Uterus (tissue), 3 donors: ENCODE measurements at regions not wholly inside any gene's neighbourhood (a gene's known extent, or its start where the extent isn't known, plus 50 kb on each side); places are given as distances from the start of the nearest gene placed in this dataset.

ENCODE experiments used
- DNase-seq, 2 donors: peaks; one replicate each; pipeline ENCODE4 v3.0.0-alpha.2; 2019 to 2020
- H3K27ac ChIP-seq, 2 donors: fragments of 200-600 bp; sonication (generic); 1 replicate in 1 of 2; 2 replicates in 1 of 2; pipeline ENCODE4 v1.5.1; 2016 to 2018
- H3K27me3 ChIP-seq, 2 donors: fragments of 200-600 bp; sonication (generic); one replicate each; pipeline ENCODE4 v1.5.1; 2018 to 2019; ENCODE audit warnings: control low read depth in 1 of 2
- H3K36me3 ChIP-seq, 2 donors: fragments of 200-600 bp; sonication (generic); one replicate each; pipeline ENCODE4 v1.5.1; 2019; ENCODE audit warnings: control low read depth in 1 of 2
- H3K4me1 ChIP-seq, 2 donors: fragments of 200-600 bp; sonication (generic); one replicate each; pipeline ENCODE4 v1.5.1; 2018 to 2019; ENCODE audit warnings: control low read depth in 1 of 2
- H3K4me3 ChIP-seq, 2 donors: fragments of 200-600 bp; sonication (generic); 1 replicate in 1 of 2; 2 replicates in 1 of 2; pipeline ENCODE4 v1.5.1; 2018 to 2019; ENCODE audit warnings: mild to moderate bottlenecking in 1 of 2
- H3K9me3 ChIP-seq, 2 donors: fragments of 200-600 bp; sonication (generic); one replicate each; pipeline ENCODE4 v1.5.1; 2019; ENCODE audit warnings: control low read depth in 1 of 2
- POLR2A ChIP-seq, 2 donors: fragments of 450-650 bp; IDR thresholded peaks; one replicate each; pipeline ENCODE4 v1.6.1; 2016; ENCODE audit warnings: antibody characterized with exemption in 2 of 2, mild to moderate bottlenecking in 1 of 2, moderate library complexity in 1 of 2
- intact Hi-C: fragments of 100-400 bp; cut with DNase I; formaldehyde crosslinking; loops from one replicate; pipeline ENCODE4 v1.15.1; 2023; ENCODE audit warnings: low total_unique reads
- TF ChIP-seq, protein P1 (sequence below), 4 experiments: fragments of 200-600 bp in 2 of 4; fragments of 450-650 bp in 2 of 4; sonication (generic) in 2 of 4; IDR thresholded peaks; one replicate each; pipeline ENCODE4 v1.5.1; 2016 to 2019; ENCODE audit warnings: antibody characterized with exemption in 4 of 4, mild to moderate bottlenecking in 2 of 4, moderate library complexity in 1 of 4
- donor health status: DM: yes; HTN: yes; CAD: no.

- Histone ChIP-seq H3K9me3 (no peaks in the 10 kb centered on the region), H3K36me3 (no peaks in the 10 kb centered on the region), H3K27ac (no peak overlapping the region), H3K27me3 (no peaks in the 10 kb centered on the region), H3K4me1 (no peaks in the 10 kb centered on the region), H3K4me3 (no peak overlapping the region)
- no peak for DNase-seq
- intact Hi-C loops = no loop called here
- TF ChIP-seq, protein P1, sequence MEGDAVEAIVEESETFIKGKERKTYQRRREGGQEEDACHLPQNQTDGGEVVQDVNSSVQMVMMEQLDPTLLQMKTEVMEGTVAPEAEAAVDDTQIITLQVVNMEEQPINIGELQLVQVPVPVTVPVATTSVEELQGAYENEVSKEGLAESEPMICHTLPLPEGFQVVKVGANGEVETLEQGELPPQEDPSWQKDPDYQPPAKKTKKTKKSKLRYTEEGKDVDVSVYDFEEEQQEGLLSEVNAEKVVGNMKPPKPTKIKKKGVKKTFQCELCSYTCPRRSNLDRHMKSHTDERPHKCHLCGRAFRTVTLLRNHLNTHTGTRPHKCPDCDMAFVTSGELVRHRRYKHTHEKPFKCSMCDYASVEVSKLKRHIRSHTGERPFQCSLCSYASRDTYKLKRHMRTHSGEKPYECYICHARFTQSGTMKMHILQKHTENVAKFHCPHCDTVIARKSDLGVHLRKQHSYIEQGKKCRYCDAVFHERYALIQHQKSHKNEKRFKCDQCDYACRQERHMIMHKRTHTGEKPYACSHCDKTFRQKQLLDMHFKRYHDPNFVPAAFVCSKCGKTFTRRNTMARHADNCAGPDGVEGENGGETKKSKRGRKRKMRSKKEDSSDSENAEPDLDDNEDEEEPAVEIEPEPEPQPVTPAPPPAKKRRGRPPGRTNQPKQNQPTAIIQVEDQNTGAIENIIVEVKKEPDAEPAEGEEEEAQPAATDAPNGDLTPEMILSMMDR (IDR thresholded peaks at IDR 0.05) = no peak
- TF ChIP-seq POLR2A (IDR thresholded peaks at IDR 0.05) = no peak
These were observed 141.3 kb downstream of the RAB11FIP2 start for GRCh38 chr10:117905404-117905803.

- no peaks in the 10 kb centered on the region for H3K36me3 ChIP-seq
- no peaks in the 10 kb centered on the region for H3K4me1 ChIP-seq
- no peaks in the 10 kb centered on the region for H3K27me3 ChIP-seq
- no peak overlapping the region for H3K27ac ChIP-seq
- no peak overlapping the region for H3K4me3 ChIP-seq
- intact Hi-C loops = no loop called here
- TF ChIP-seq, protein P1 (IDR thresholded peaks at IDR 0.05) = no peak
- no peak for TF ChIP-seq POLR2A (IDR thresholded peaks at IDR 0.05)
- H3K9me3 ChIP-seq = no peaks in the 10 kb centered on the region
- no peak for DNase-seq
These were observed 135.1 kb downstream of the RAB11FIP2 start for GRCh38 chr10:117911684-117912083.

DNA sequence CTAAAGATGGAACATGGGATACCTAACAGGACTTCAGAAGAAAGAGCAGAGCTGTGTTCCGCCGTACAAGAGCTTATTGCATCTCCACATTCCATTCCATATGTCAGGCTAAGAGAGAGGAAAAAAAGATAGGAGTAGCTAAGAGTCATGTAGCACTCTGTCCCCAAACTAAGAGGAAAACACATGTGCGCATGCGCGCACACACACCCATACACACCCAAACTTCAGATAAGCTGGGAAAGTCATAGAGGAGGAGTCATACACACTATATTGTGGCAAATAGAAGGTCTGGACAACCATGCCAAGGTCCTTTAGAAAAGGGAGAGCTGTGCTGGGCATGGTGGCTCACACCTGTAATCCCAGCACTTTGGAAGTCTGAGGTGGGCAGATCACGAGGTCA is 132.4 kb downstream of the RAB11FIP2 start:
- intact Hi-C loops = no loop called here
- Histone ChIP-seq H3K27me3 (no peaks in the 10 kb centered on the region), H3K9me3 (no peaks in the 10 kb centered on the region), H3K27ac (no peak overlapping the region), H3K4me1 (no peaks in the 10 kb centered on the region), H3K4me3 (no peak overlapping the region), H3K36me3 (no peaks in the 10 kb centered on the region)
- DNase-seq = no peak
- no peak for TF ChIP-seq POLR2A (IDR thresholded peaks at IDR 0.05)
- TF ChIP-seq, protein P1 (IDR thresholded peaks at IDR 0.05) = no peak

GRCh38 chr10:117920956-117921355 is 125.8 kb downstream of the RAB11FIP2 start:
- intact Hi-C loops = no loop called here
- no peak for DNase-seq
- no peak overlapping the region for H3K4me3 ChIP-seq
- H3K9me3 ChIP-seq = no peaks in the 10 kb centered on the region
- no peaks in the 10 kb centered on the region for H3K4me1 ChIP-seq
- no peak overlapping the region for H3K27ac ChIP-seq
- no peak for TF ChIP-seq POLR2A (IDR thresholded peaks at IDR 0.05)
- TF ChIP-seq, protein P1 (IDR thresholded peaks at IDR 0.05) = no peak
- H3K36me3 ChIP-seq = no peaks in the 10 kb centered on the region
- H3K27me3 ChIP-seq = no peaks in the 10 kb centered on the region

GRCh38 chr10:117921421-117921820 is 125.3 kb downstream of the RAB11FIP2 start:
- Histone ChIP-seq H3K27me3 (no peaks in the 10 kb centered on the region), H3K4me1 (no peaks in the 10 kb centered on the region), H3K9me3 (no peaks in the 10 kb centered on the region), H3K36me3 (no peaks in the 10 kb centered on the region), H3K4me3 (no peak overlapping the region), H3K27ac (no peak overlapping the region)
- no peak for TF ChIP-seq POLR2A (IDR thresholded peaks at IDR 0.05)
- intact Hi-C loops = no loop called here
- no peak for DNase-seq

DNA sequence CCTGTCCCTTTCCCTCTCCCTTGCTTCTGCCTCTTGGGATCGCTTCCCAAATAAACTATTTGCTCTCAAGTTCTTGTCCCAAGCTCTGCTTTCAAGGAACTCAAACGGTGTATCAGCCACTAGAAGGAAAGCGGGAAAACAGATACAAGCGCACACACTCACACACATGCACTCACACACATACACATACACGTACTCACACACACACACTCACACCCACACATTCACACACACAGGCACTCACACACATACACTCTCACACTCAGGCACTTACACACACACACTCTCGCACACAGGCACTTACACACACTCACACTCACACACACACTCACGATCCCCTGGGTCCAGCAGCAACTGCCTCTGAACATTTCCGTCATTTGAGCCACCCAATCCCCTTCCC is 121.9 kb downstream of the RAB11FIP2 start:
- TF ChIP-seq POLR2A (IDR thresholded peaks at IDR 0.05) = no peak
- TF ChIP-seq, protein P1 (IDR thresholded peaks at IDR 0.05) = no peak
- Histone ChIP-seq H3K36me3 (no peaks in the 10 kb centered on the region), H3K4me3 (no peak overlapping the region), H3K27ac (no peak overlapping the region), H3K4me1 (no peaks in the 10 kb centered on the region), H3K9me3 (no peaks in the 10 kb centered on the region), H3K27me3 (no peaks in the 10 kb centered on the region)
- no peak for DNase-seq
- intact Hi-C loops = no loop called here
